Retinal pigment epithelial cell (primary cell): ENCODE measurements at regions not wholly inside any gene's neighbourhood (a gene's known extent, or its start where the extent isn't known, plus 50 kb on each side); places are given as distances from the start of the nearest gene placed in this dataset.

ENCODE experiments used
- DNase-seq: peaks from one replicate; pipeline ENCODE4 v3.0.0-alpha.2; 2010; ENCODE audit warnings: low read depth
- H3K4me3 ChIP-seq: 2 replicates; pipeline ENCODE4 v1.5.1; 2011; ENCODE audit warnings: mild to moderate bottlenecking, low read length, control low read depth, moderate library complexity
- CTCF ChIP-seq: conservative IDR thresholded peaks from 2 replicates; pipeline ENCODE4 v1.5.1; 2011; ENCODE audit warnings: low read depth, low read length, control low read depth, inconsistent platforms

- no peak for TF ChIP-seq CTCF
- no peak overlapping the region for H3K4me3 ChIP-seq
- DNase-seq = no peak
Measured at GRCh38 chr3:153572654-153573053, 410.6 kb downstream of the RAP2B start.

- TF ChIP-seq CTCF = no peak
- DNase-seq = no peak
- H3K4me3 ChIP-seq = no peak overlapping the region
Measured at GRCh38 chr3:153573481-153573880, 411.5 kb downstream of the RAP2B start.

- TF ChIP-seq CTCF = no peak
- DNase-seq = no peak
- no peak overlapping the region for H3K4me3 ChIP-seq
Measured at GRCh38 chr3:153574445-153574844, 412.4 kb downstream of the RAP2B start.

GRCh38 chr3:153577059-153577736 is 415.2 kb downstream of the RAP2B start:
- no peak for DNase-seq
- TF ChIP-seq CTCF = no peak
- no peak overlapping the region for H3K4me3 ChIP-seq

GRCh38 chr3:153578046-153578445 is 416.0 kb downstream of the RAP2B start:
- no peak for DNase-seq
- TF ChIP-seq CTCF = no peak
- no peak overlapping the region for H3K4me3 ChIP-seq

- no peak for TF ChIP-seq CTCF
- no peak overlapping the region for H3K4me3 ChIP-seq
- no peak for DNase-seq
Measured at GRCh38 chr3:153590051-153590450, 428.0 kb downstream of the RAP2B start.

- H3K4me3 ChIP-seq = no peak overlapping the region
- TF ChIP-seq CTCF = no peak
- DNase-seq = no peak
Measured at GRCh38 chr3:153591561-153592245, 429.7 kb downstream of the RAP2B start.
